Left forelimb (tissue), 1 donor: ENCODE measurements at regions not wholly inside any gene's neighbourhood (a gene's known extent, or its start where the extent isn't known, plus 50 kb on each side); places are given as distances from the start of the nearest gene placed in this dataset.
"Not testable (repeated sequence)": the region's sequence is repeated elsewhere in the genome, so short reads cannot be mapped to it uniquely, and the experiment has no call there.

Experiments used
- DNase-seq: peaks from one replicate; pipeline ENCODE4 v3.0.0-alpha.2; 2018; ENCODE audit warnings: low spot score

- DNase-seq = no peak
Measured at GRCh38 chr4:24208691-24209090, 318.8 kb upstream of the PPARGC1A start.

DNA sequence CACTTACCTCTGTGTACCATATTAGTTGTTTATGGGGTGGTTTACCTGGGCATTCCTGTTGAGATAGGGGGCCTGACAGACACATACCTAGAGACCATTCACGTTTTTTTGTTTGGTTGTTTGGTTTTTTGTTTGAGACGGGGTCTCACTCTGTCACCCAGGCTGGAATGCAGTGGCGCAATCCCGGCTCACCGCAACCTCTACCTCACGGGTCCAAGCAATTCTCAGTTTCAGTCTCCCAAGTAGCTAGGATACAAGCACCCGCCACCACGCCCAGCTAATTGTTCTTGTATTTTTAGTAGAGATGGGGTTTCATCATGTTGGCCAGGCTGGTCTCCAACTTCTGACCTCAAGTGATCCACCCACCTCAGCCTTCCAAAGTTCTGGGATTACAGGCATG, 314.9 kb upstream of the PPARGC1A start:
- not testable (repeated sequence) for DNase-seq

DNA sequence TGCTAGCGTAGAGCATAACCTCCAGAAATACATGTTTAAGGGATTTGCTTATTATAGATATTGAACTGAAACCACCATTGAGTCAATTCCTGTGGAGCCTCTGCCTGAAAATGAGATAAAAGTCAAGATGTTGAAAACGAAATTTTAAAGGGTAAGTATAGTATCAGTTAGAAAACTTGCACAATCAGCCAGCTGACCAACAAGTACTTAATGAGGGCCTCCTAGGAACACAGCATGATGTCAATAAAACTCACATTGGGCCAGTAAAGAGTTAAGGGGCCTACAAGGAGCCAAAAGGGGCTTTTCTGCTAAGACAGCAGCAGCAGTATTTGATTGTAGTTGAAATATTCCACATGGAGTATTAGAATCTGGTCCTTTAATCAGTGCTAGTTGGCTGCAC, 314.1 kb upstream of the PPARGC1A start:
- no peak for DNase-seq

DNA sequence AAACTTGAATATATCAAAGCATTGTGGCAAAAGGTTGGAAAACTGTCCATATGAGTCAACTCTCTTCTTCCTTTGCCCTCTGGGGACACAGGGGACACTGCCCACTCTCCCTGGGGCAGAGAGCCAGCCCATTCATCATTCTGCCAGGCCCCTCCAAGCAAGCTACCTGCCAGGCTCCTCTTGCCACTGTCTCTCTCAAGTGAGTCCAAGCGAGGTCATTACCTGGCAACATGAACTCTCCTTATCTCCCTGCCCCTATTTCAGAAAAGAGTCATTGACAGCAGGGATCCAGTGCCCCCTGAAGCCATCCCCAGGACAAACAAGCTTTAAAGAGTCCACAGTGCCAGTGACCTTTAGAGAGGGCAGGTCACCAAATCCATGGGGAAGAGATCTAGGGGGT, 312.7 kb upstream of the PPARGC1A start:
- no peak for DNase-seq

- no peak for DNase-seq
Measured at GRCh38 chr4:24197955-24198354, 308.1 kb upstream of the PPARGC1A start.

DNA sequence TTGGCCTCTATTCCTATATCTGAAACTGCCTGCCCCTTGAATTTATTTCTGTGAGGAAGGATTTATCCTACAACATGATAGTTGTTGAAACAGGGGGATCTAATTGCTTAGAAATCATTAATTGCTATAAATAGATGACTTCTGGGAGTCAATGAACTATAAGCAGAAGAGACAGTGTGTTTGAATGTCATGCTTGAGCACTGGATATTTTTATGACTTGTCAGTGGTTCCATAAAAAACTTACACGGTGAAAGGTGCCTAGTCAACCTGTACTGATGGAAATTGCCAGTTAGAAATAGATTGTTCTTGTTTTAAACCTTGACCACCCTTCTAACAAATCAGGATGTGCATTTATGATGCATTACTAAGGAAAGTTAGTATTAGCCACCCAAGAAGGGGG, 306.9 kb upstream of the PPARGC1A start:
- DNase-seq = no peak

DNA sequence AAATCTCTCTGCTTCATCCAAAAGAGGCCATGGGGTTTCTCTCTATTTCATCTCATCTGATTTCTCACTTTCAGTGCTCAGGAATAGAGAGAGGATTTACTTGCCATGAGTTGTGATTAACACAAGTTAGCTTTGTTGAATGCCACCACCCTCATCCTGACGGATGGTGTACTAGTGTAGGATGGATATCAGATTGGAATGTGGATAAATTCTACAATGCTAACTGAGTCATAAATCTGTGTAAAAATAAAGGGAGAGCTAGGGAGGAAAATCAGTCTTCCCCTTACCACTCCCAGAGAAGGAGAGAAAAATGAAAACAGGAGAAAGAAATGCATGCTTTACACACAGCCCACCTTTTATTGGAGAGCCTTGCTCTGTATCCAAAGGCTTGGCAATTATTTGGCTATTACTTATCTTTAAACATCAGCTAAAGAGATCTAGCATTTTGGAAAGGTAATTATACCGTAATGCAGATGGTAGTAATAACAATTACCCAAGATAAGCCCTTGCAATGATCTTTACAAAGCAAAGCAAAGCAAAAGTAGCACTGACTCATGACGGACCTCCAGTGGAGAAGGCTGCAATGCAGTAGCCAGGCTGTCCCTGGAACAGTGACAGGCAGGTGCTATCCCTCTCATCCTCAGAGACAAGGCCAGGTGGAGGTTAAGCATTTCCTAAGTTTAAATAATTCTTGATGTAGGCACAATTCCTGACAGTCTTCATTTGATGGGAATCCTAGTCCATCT, 306.3 kb upstream of the PPARGC1A start:
- DNase-seq = no peak

GRCh38 chr4:24192018-24192641, 302.3 kb upstream of the PPARGC1A start:
- no peak for DNase-seq

GRCh38 chr4:24190761-24191695, 301.2 kb upstream of the PPARGC1A start:
- peak; percentile 71 for DNase-seq

DNA sequence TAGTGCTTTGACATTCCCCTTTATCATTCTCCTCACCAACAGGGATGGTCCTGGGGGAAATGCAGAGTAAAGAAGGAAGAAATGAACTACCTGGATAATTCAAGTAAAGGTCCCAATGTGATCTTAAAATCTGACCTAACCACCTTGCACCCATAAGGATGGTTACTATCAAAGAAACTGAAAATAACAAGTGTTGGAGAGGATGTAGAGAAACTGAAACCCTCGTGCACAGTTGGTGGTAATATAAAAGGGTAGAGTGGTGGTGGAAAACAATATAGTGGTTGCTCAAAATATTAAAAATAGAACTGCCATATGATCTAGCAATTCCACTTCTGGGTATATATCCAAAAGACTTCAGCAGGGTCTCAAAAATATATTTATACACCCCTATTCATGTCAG, 298.6 kb upstream of the PPARGC1A start:
- DNase-seq = no peak

- DNase-seq = no peak
Measured at GRCh38 chr4:24186466-24186865, 296.6 kb upstream of the PPARGC1A start.

GRCh38 chr4:24181005-24181404, 291.2 kb upstream of the PPARGC1A start:
- no peak for DNase-seq

- DNase-seq = no peak
Measured at GRCh38 chr4:24180586-24180985, 290.7 kb upstream of the PPARGC1A start.

DNA sequence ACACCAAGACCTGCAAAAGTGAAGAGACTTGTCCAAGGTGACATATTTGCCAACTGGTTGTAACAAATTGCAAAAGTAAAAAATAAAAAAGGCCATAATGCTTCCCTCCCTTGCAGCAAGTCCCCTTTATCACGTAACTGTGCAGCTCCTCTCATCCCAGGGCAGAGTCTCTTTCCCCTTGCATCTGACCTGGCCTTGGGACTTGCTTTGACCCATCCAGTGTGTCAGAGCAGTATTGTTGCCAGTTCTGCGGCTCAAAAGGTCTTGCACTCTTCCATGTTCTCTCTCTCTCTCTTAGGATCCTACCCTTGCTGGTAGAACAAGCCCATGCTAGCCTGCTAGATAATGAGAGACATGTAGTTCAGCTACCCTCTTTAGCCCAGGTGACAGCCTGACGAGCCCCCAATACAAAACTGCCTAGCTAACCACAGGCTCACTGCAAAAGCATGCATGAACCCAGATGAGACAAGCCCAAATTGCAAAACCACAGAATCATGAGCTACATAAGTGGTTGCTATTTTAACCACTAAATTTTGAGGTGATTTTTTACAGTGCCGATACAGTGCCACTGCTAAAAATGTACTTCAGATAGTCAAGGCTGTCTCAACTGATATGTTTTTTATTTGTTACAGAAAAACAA, 289.5 kb upstream of the PPARGC1A start:
- DNase-seq = no peak

GRCh38 chr4:24177443-24177842, 287.6 kb upstream of the PPARGC1A start:
- not testable (repeated sequence) for DNase-seq

GRCh38 chr4:24175707-24176106, 285.9 kb upstream of the PPARGC1A start:
- DNase-seq = no peak

GRCh38 chr4:24174602-24175001, 284.8 kb upstream of the PPARGC1A start:
- DNase-seq = no peak

DNA sequence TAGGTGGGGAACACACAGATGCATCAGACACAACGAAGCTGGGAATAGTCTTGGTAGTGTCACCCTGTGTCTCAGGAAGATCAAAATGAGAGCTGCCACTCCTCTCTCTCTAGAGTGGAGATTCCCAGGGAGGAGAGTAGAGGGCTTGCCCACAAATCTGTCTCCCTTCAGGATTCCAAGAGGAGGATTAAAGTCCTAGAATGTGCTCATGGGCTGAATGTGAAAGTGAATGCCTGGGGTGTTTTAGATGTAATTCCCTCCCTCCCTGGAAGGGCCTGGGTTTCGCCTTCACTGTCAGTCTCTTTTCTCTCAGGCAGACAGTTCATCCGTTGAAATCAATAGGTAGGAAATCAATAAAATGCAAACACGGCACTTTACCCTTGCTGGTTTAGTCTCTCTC, 282.6 kb upstream of the PPARGC1A start:
- DNase-seq = no peak

DNA sequence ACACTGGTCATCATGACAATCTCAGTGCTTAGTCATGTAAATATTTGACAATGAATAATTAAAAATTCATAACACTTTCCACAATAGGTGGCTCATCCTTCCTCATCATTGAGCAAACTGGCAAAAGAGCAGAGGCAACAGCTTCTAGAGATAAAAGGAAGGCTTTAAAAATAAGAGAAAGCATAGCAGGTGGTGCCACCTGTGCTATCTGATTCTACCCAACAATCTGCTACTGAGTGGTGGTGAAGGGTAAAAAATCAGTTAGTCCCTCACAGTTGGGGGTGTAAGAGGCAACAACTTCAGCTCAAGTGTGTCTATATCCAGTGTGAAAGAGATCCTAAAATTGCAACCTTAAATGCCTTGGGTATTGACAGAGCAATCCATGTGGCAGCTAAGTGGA, 280.1 kb upstream of the PPARGC1A start:
- DNase-seq = no peak

- DNase-seq = no peak
Measured at GRCh38 chr4:24168658-24169057, 278.8 kb upstream of the PPARGC1A start.

DNA sequence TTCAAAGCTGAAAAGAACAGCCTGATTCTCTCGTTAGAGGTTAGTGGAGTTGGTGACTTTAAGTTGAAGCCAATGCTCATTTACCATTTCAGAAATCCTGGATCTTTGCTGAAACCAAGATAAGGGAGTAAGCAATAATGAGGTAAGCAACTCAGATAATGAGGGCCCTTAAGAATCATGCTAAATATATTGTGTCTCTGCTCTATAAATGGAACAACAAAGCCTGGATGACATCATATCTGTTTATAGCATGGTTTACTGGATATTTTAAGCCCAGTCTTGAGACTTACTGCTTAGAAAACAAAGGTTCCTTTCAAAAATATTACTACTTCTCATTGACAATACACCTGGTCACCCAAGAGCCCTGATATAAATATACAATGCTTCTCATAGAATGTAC, 276.7 kb upstream of the PPARGC1A start:
- DNase-seq = no peak

GRCh38 chr4:24164797-24165196, 274.9 kb upstream of the PPARGC1A start:
- no peak for DNase-seq
